HFFc6 (cell line): ENCODE measurements at regions not wholly inside any gene's neighbourhood (a gene's known extent, or its start where the extent isn't known, plus 50 kb on each side); places are given as distances from the start of the nearest gene placed in this dataset.

Experiments used
- DNase-seq: peaks from one replicate; pipeline ENCODE4 v3.0.0-alpha.2; 2018
- H3K27ac Mint-ChIP-seq: 2 replicates; pipeline ENCODE4 v1.8.0; 2020; ENCODE audit warnings: mild to moderate bottlenecking, mixed read lengths
- H3K27me3 Mint-ChIP-seq: 2 replicates; pipeline ENCODE4 v1.8.0; 2021; ENCODE audit warnings: mild to moderate bottlenecking, moderate library complexity, mixed read lengths; ENCODE audit not compliant: insufficient read depth
- H3K36me3 Mint-ChIP-seq: 2 replicates; pipeline ENCODE4 v1.8.0; 2021; ENCODE audit warnings: low read depth, mixed read lengths
- H3K4me1 Mint-ChIP-seq: 2 replicates; pipeline ENCODE4 v1.8.0; 2020; ENCODE audit warnings: low read depth, mixed read lengths
- H3K4me3 Mint-ChIP-seq: 2 replicates; pipeline ENCODE4 v1.8.0; 2020; ENCODE audit warnings: mild to moderate bottlenecking, moderate library complexity, mixed read lengths
- H3K9me3 Mint-ChIP-seq: 2 replicates; pipeline ENCODE4 v1.8.0; 2020; ENCODE audit warnings: mild to moderate bottlenecking, mixed read lengths
- CTCF ChIP-seq: fragments of 200-600 bp; sonication (generic); IDR thresholded peaks from 2 replicates; pipeline ENCODE4 v1.5.0; 2021; ENCODE audit warnings: antibody characterized with exemption, mild to moderate bottlenecking

GRCh38 chr22:26763633-26764361, 106.4 kb downstream of the MIAT start:
- H3K27me3 Mint-ChIP-seq: peaks cover under 1% of the 10 kb centered on the region
- H3K36me3 Mint-ChIP-seq: peaks cover 12% of the 10 kb centered on the region
- no peak overlapping the region for H3K4me3 Mint-ChIP-seq
- H3K27ac Mint-ChIP-seq: no peak overlapping the region; the same call in 1 of the 2 replicates
- peaks cover 20% of the 10 kb centered on the region for H3K4me1 Mint-ChIP-seq
- TF ChIP-seq CTCF: no peak
- peak; percentile 45 for DNase-seq
- H3K9me3 Mint-ChIP-seq: no peaks in the 10 kb centered on the region

GRCh38 chr22:26766510-26767350, 109.3 kb downstream of the MIAT start:
- peaks cover 12% of the 10 kb centered on the region for H3K36me3 Mint-ChIP-seq
- H3K9me3 Mint-ChIP-seq: no peaks in the 10 kb centered on the region
- H3K4me3 Mint-ChIP-seq: no peak overlapping the region
- H3K27ac Mint-ChIP-seq: no peak overlapping the region
- no peak for TF ChIP-seq CTCF
- peaks cover 39% of the 10 kb centered on the region for H3K4me1 Mint-ChIP-seq
- no peak for DNase-seq
- H3K27me3 Mint-ChIP-seq: peaks cover 2% of the 10 kb centered on the region

- H3K27ac Mint-ChIP-seq: no peak overlapping the region
- H3K4me1 Mint-ChIP-seq: peaks cover 38% of the 10 kb centered on the region
- peaks cover 2% of the 10 kb centered on the region for H3K27me3 Mint-ChIP-seq
- no peak for DNase-seq
- no peak for TF ChIP-seq CTCF
- no peak overlapping the region for H3K4me3 Mint-ChIP-seq
- H3K36me3 Mint-ChIP-seq: peaks cover 11% of the 10 kb centered on the region
- H3K9me3 Mint-ChIP-seq: no peaks in the 10 kb centered on the region
Observed at GRCh38 chr22:26767351-26768155, 110.2 kb downstream of the MIAT start.

- no peak for TF ChIP-seq CTCF
- Mint-ChIP-seq H3K4me1 (peaks cover 32% of the 10 kb centered on the region), H3K27me3 (peaks cover 2% of the 10 kb centered on the region), H3K4me3 (no peak overlapping the region), H3K9me3 (no peaks in the 10 kb centered on the region), H3K36me3 (peaks cover 8% of the 10 kb centered on the region), H3K27ac (no peak overlapping the region)
- DNase-seq: no peak
Observed at GRCh38 chr22:26768156-26768515, 110.7 kb downstream of the MIAT start.

- Mint-ChIP-seq H3K9me3 (no peaks in the 10 kb centered on the region), H3K27me3 (peaks cover 2% of the 10 kb centered on the region), H3K4me1 (peaks cover 24% of the 10 kb centered on the region), H3K4me3 (no peak overlapping the region), H3K36me3 (peaks cover 8% of the 10 kb centered on the region), H3K27ac (no peak overlapping the region)
- DNase-seq: no peak
- no peak for TF ChIP-seq CTCF
Observed at GRCh38 chr22:26768952-26769351, 111.6 kb downstream of the MIAT start.
